K562 (cell line): ENCODE measurements at regions not wholly inside any gene's neighbourhood (a gene's known extent, or its start where the extent isn't known, plus 50 kb on each side); places are given as distances from the start of the nearest gene placed in this dataset.

Source experiments
- ATAC-seq: fragments of 200-7000 bp; cut with Tn5 transposase; 3 replicates; pipeline ENCODE4 v1.9.1; 2020; ENCODE audit warnings: moderate library complexity
- BruUV-seq: library from RNA; stranded (reverse); fragments of 400-500 nt; replicated peaks from 2 replicates; lab custom pipeline; 2021; lab: Mats Ljungman, UMichigan
- CTCF ChIA-PET: fragments of 300-600 bp; formaldehyde crosslinking; extraction: SDS; loops from one replicate; lab custom pipeline; 2021; ENCODE audit warnings: low intra/inter-chr PET ratio; lab: Yijun Ruan, JAX
- POLR2A ChIA-PET: fragments of 300-600, 350-650 bp; sonication (Branson Sonifier 250); formaldehyde crosslinking; extraction: SDS; loops from one replicate; lab custom pipeline; 2021; ENCODE audit warnings: antibody characterized with exemption, inconsistent platforms; lab: Yijun Ruan, JAX
- DNase-seq, 4 experiments: peaks; one replicate each; pipeline versions ENCODE4 v3.0.0 to v3.0.0-alpha.2; 2011 to 2018; ENCODE audit warnings: low spot score in 3 of 4, mixed read lengths in 3 of 4; ENCODE audit errors: extremely low read depth in 1 of 4
- FAIRE-seq: peaks from 2 replicates; lab custom pipeline; 2011; peaks lifted over from hg19 to GRCh38; lab: Jason Lieb, UNC
- H2AFZ ChIP-seq: 2 replicates; pipeline ENCODE4 v1.6.0; 2011; ENCODE audit warnings: low read depth, low read length, control low read depth, inconsistent platforms
- H3K27ac ChIP-seq: fragments of 200-600 bp; 3 replicates; pipeline ENCODE4 v1.8.0; 2011; ENCODE audit warnings: low read depth, mild to moderate bottlenecking, control low read depth, inconsistent platforms, low read length, moderate library complexity, mixed read lengths; ENCODE audit errors: extremely low read depth
- H3K27me3 ChIP-seq, 2 experiments: fragments of 300-600 bp in 1 of 2; 2 replicates in 1 of 2; 3 replicates in 1 of 2; pipeline versions ENCODE4 v1.6.0 to v1.8.0; 2011; ENCODE audit warnings: inconsistent platforms in 2 of 2, low read length in 2 of 2, mild to moderate bottlenecking in 1 of 2, mixed read lengths in 1 of 2, moderate library complexity in 1 of 2; ENCODE audit not compliant: control insufficient read depth in 2 of 2, insufficient read depth in 2 of 2
- H3K36me3 ChIP-seq: fragments of 300-600 bp; 3 replicates; pipeline ENCODE4 v1.8.0; 2011; ENCODE audit warnings: mild to moderate bottlenecking, low read length, inconsistent platforms; ENCODE audit not compliant: control insufficient read depth, insufficient read depth
- H3K4me1 ChIP-seq, 2 experiments: fragments of 200-600 bp in 1 of 2; replicated peaks in 1 of 2; 2 replicates in 1 of 2; 3 replicates in 1 of 2; pipeline versions ENCODE4 v1.5.1 to v1.8.0; 2011; ENCODE audit warnings: inconsistent platforms in 2 of 2, low read length in 2 of 2, mild to moderate bottlenecking in 1 of 2, mixed read lengths in 1 of 2, moderate library complexity in 1 of 2; ENCODE audit not compliant: control insufficient read depth in 2 of 2, insufficient read depth in 2 of 2
- H3K4me2 ChIP-seq: 2 replicates; pipeline ENCODE4 v1.6.1; 2011; ENCODE audit warnings: low read length, control low read depth, inconsistent platforms, mixed read lengths; ENCODE audit not compliant: insufficient read depth
- H3K4me3 ChIP-seq: fragments of 200-600 bp; sonication (generic), shearing (Covaris generic); 2 replicates; pipeline ENCODE4 v1.5.1; 2016; ENCODE audit warnings: control low read depth, inconsistent platforms
- H3K79me2 ChIP-seq: fragments of 200-600 bp; 3 replicates; pipeline ENCODE4 v1.8.0; 2011; ENCODE audit warnings: low read length, inconsistent platforms; ENCODE audit not compliant: control insufficient read depth, insufficient read depth
- H3K9ac ChIP-seq, 2 experiments: 2 replicates each; pipeline versions ENCODE4 v1.6.0 to v1.6.1; 2011; ENCODE audit warnings: low read depth in 2 of 2, low read length in 2 of 2, control low read depth in 1 of 2, inconsistent platforms in 1 of 2, mild to moderate bottlenecking in 1 of 2, mixed read lengths in 1 of 2; ENCODE audit not compliant: insufficient read depth in 1 of 2
- H3K9me1 ChIP-seq: one replicate; pipeline ENCODE4 v1.6.0; 2011; ENCODE audit warnings: inconsistent platforms, mild to moderate bottlenecking, low read length, moderate library complexity; ENCODE audit not compliant: control insufficient read depth, insufficient read depth
- H3K9me3 ChIP-seq: replicated peaks from 2 replicates; pipeline ENCODE4 v1.5.1; 2011; ENCODE audit warnings: low read depth, low read length, inconsistent platforms; ENCODE audit not compliant: control insufficient read depth, insufficient read depth
- H4K20me1 ChIP-seq: replicated peaks from 2 replicates; pipeline ENCODE4 v1.6.1; 2011; ENCODE audit warnings: low read length, inconsistent platforms, mixed read lengths; ENCODE audit not compliant: control insufficient read depth, insufficient read depth
- CTCF ChIP-seq, 3 experiments: IDR thresholded peaks in 2 of 3; conservative IDR thresholded peaks in 1 of 3; 2 replicates each; pipeline ENCODE4 v1.5.1; 2011 to 2012; ENCODE audit warnings: low read length in 3 of 3, mild to moderate bottlenecking in 3 of 3, control low read depth in 2 of 3, improper control_type of control experiment in 1 of 3, inconsistent platforms in 1 of 3, low read depth in 1 of 3, mixed read lengths in 1 of 3, moderate library complexity in 1 of 3; ENCODE audit not compliant: insufficient read depth in 2 of 3
- ELF2 ChIP-seq: fragments of 250-450 bp; sonication (Bioruptor Pico); IDR thresholded peaks from 2 replicates; pipeline ENCODE4 v1.5.0; 2021; ENCODE audit warnings: mild to moderate bottlenecking
- ETS1 ChIP-seq: conservative IDR thresholded peaks from 2 replicates; pipeline ENCODE4 v1.6.1; 2011; ENCODE audit warnings: low read depth, mild to moderate bottlenecking, low read length; ENCODE audit not compliant: control insufficient read depth
- FOXJ2 ChIP-seq: fragments of 200-800 bp; sonication (Bioruptor generic); IDR thresholded peaks from 2 replicates; pipeline ENCODE4 v1.6.1; 2016; ENCODE audit warnings: missing genetic modification characterization, missing compliant biosample characterization
- HSF4 ChIP-seq: fragments of 250-450 bp; sonication (Bioruptor Pico); IDR thresholded peaks from 2 replicates; pipeline ENCODE4 v2.1.2; 2022; ENCODE audit warnings: mild to moderate bottlenecking, moderate library complexity, borderline replicate concordance
- JUN ChIP-seq, 2 experiments: sonication (generic) in 1 of 2; formaldehyde crosslinking in 1 of 2; IDR thresholded peaks; 2 replicates each; pipeline versions ENCODE4 v1.6.1 to v1.8.0; 2012 to 2022; ENCODE audit warnings: borderline replicate concordance in 2 of 2, mild to moderate bottlenecking in 2 of 2, improper control_type of control experiment in 1 of 2, low read depth in 1 of 2, low read length in 1 of 2, missing genetic modification reagents in 1 of 2
- PCBP2 ChIP-seq: fragments of 200-400 bp; formaldehyde crosslinking; IDR thresholded peaks from 2 replicates; pipeline ENCODE4 v1.6.1; 2018; ENCODE audit warnings: low read length, low read depth, mild to moderate bottlenecking, moderate library complexity; ENCODE audit not compliant: poor library complexity, severe bottlenecking
- TCF7 ChIP-seq: sonication (generic); IDR thresholded peaks from 2 replicates; pipeline ENCODE4 v1.6.1; 2016; ENCODE audit warnings: antibody characterized with exemption, borderline replicate concordance
- ZNF512 ChIP-seq: IDR thresholded peaks from 2 replicates; pipeline ENCODE4 v1.6.1; 2016; ENCODE audit warnings: missing genetic modification characterization, missing compliant biosample characterization
- WGBS: fragments of 100-300 bp; shearing (Covaris generic); methylation state at CpG from one replicate; pipeline ENCODE4 v1.1.6; 2016; ENCODE audit warnings: low coverage, mixed read lengths; ENCODE audit not compliant: insufficient coverage; ENCODE audit errors: missing lambda C conversion rate; 5-methylcytosine and 5-hydroxymethylcytosine counted together
- in situ Hi-C: fragments of 300-500 bp; cut with MboI; formaldehyde crosslinking; loops from 4 replicates; pipeline ENCODE4 v1.15.0; 2018; ENCODE audit warnings: inconsistent platforms, mixed read lengths
- intact Hi-C: fragments of 100-400 bp; cut with micrococcal nuclease; formaldehyde crosslinking; loops from 2 replicates; pipeline ENCODE4 v1.14.2; 2022

GRCh38 chr2:173762864-173763263 is 202.3 kb downstream of the SP3 start:
- in situ Hi-C loops = no loop called here
- no peaks in the 10 kb centered on the region for H4K20me1 ChIP-seq
- FAIRE-seq (no peak), DNase-seq (no peak), ATAC-seq (no peak)
- no peak overlapping the region for H3K27ac ChIP-seq
- WGBS = 3% methylated on average over 2 of the region's 2 CpGs
- no peaks in the 10 kb centered on the region for H3K36me3 ChIP-seq
- no peak overlapping the region for H3K9ac ChIP-seq
- H3K4me3 ChIP-seq = no peak overlapping the region
- ChIA-PET CTCF (no interaction called here), POLR2A (no interaction called here)
- no peaks in the 10 kb centered on the region for H3K9me1 ChIP-seq
- no peaks in the 10 kb centered on the region for H3K79me2 ChIP-seq
- no peak for TF ChIP-seq ELF2 (CRISPR knock-in tag)
- peak; percentile 77 for TF ChIP-seq ZNF512 (tag)
- TF ChIP-seq HSF4 (CRISPR knock-in tag) = no peak
- intact Hi-C loops = no loop called here
- H3K9me3 ChIP-seq = no peaks in the 10 kb centered on the region
- BruUV-seq = no TSS peak
- H3K27me3 ChIP-seq = peaks cover 3 to 20% of the 10 kb centered on the region in 2 experiments; a peak in 4 of 5 replicates
- no peak overlapping the region for H3K4me2 ChIP-seq
- no peak overlapping the region for H2AFZ ChIP-seq
- no peaks in the 10 kb centered on the region for H3K4me1 ChIP-seq

GRCh38 chr2:173763641-173764040 is 201.5 kb downstream of the SP3 start:
- in situ Hi-C loops = no loop called here
- 14% methylated on average over 1 of the region's 1 CpG for WGBS
- ATAC-seq = no peak
- no peak overlapping the region for H3K4me2 ChIP-seq
- ChIA-PET POLR2A (interaction anchor here (0.6 kb wide), 1 partner anchor 228 kb away, joined by 4 read pairs; no protein-coding TSS in a partner anchor), CTCF (no interaction called here)
- no peak overlapping the region for H2AFZ ChIP-seq
- intact Hi-C loops = no loop called here
- H3K79me2 ChIP-seq = no peaks in the 10 kb centered on the region
- no peaks in the 10 kb centered on the region for H3K4me1 ChIP-seq
- FAIRE-seq = no peak
- H3K4me3 ChIP-seq = no peak overlapping the region
- no peaks in the 10 kb centered on the region for H4K20me1 ChIP-seq
- H3K9me3 ChIP-seq = no peaks in the 10 kb centered on the region
- no peak for DNase-seq
- no peaks in the 10 kb centered on the region for H3K36me3 ChIP-seq
- H3K27ac ChIP-seq = no peak overlapping the region
- H3K27me3 ChIP-seq = peaks cover 6 to 24% of the 10 kb centered on the region in 2 experiments
- no TSS peak for BruUV-seq
- H3K9me1 ChIP-seq = no peaks in the 10 kb centered on the region
- H3K9ac ChIP-seq = no peak overlapping the region
- no peak for TF ChIP-seq PCBP2
- TF ChIP-seq JUN (IDR thresholded peaks at IDR 0.05; ENCODE audit: borderline replicate concordance, low read depth, low read length) = no peak
- TF ChIP-seq JUN (CRISPR knock-in tag; IDR thresholded peaks at IDR 0.05; ENCODE audit: borderline replicate concordance) = no peak
- TF ChIP-seq CTCF (IDR thresholded peaks at IDR 0.05 in 2 of 3, conservative IDR thresholded peaks at IDR 0.05 in 1 of 3; ENCODE audit: insufficient read depth in 2 of 3, low read depth in 1 of 3, low read length in 3 of 3) = no peak
- TF ChIP-seq FOXJ2 (tag) = no peak
- TF ChIP-seq ETS1 = no peak
- no peak for TF ChIP-seq TCF7
